ENCODE measurements at regions not wholly inside any gene's neighbourhood (a gene's known extent, or its start where the extent isn't known, plus 50 kb on each side); places are given as distances from the start of the nearest gene placed in this dataset.

DNA sequence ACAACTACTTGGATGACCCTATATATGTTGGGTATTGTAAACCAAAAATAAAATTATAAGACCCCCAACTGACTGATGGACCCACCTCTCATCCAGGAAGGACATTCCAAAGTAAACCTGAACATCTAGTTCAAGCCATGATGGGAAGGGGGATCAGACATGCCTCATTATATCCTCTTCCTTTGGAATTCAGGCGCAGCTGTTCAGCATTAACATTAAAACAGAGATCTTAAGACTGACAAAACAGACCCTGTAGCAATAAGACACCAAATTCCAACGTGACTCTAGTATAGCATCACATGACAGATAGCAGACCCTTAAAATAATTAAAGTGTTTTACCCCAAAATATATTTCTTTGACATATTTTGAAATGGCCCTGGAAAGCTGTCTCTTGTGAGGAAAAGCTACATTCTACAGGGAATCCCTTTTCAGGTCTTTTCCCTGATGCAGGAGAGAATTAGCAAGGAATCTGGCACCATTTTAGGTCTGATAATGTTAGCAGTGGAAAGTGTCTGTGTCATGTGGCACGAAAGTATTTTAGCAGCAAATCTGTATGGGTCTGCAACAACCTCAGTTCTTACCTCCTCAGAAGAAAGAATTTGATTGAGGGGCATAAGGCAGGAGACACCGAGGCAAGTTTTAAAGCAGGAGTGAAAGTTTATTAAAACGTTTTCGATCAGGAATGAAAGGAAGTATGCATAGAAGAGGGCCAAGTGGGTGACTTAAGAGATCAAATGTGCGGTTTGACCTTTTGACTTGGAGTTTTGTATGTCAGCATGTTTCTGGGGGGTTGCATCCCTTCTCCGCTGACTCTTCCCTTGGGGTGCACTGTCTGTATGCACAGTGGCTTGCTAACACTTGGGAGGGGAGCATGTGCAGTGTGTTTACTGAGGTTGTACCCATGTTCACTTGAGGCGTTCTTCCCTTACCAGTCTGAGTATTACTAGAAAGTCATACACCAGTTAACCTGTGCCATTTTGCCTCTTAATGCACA, 236.6 kb upstream of the PPP1R3A start:
- ATAC-seq: no peak
- peaks cover 6% of the 10 kb centered on the region for H3K4me1 ChIP-seq
- no peaks in the 10 kb centered on the region for H3K9me3 ChIP-seq
- intact Hi-C loops (cut with DNase I): no loop called here
- H3K36me3 ChIP-seq (replicated peaks in 1 of 2; ENCODE audit: insufficient read depth in 1 of 2, low read depth in 2 of 2): no peaks in the 10 kb centered on the region
- H3K27ac ChIP-seq: no peak overlapping the region
- DNase-seq: no peak
- 78 to 82% methylated on average over 9 of the region's 9 CpGs for WGBS, 2 donors
- no peak for TF ChIP-seq POLR2A (IDR thresholded peaks at IDR 0.05)
- TF ChIP-seq, protein P1, sequence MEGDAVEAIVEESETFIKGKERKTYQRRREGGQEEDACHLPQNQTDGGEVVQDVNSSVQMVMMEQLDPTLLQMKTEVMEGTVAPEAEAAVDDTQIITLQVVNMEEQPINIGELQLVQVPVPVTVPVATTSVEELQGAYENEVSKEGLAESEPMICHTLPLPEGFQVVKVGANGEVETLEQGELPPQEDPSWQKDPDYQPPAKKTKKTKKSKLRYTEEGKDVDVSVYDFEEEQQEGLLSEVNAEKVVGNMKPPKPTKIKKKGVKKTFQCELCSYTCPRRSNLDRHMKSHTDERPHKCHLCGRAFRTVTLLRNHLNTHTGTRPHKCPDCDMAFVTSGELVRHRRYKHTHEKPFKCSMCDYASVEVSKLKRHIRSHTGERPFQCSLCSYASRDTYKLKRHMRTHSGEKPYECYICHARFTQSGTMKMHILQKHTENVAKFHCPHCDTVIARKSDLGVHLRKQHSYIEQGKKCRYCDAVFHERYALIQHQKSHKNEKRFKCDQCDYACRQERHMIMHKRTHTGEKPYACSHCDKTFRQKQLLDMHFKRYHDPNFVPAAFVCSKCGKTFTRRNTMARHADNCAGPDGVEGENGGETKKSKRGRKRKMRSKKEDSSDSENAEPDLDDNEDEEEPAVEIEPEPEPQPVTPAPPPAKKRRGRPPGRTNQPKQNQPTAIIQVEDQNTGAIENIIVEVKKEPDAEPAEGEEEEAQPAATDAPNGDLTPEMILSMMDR (IDR thresholded peaks at IDR 0.05): no peak
- no peak overlapping the region for H3K4me3 ChIP-seq
- H3K27me3 ChIP-seq: no peaks in the 10 kb centered on the region

DNA sequence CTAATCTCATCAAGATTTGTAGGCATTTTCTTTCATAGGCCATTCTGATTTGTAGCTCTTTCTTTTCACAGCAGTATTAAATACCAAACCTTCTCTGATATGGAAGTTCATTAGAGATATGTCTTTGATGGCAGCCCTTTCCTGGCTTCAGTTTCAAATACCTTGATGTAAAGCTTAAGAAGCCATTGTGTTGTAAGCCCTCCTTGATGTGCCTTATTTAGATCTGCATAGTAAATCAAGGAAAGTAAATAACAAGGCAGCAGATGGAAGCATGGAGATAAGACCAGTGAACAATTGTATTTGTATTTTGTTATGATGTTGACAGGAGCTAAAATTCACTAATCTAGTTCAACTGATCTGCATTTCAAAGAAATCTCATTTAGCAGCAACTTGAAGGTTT, 234.9 kb upstream of the PPP1R3A start:
- Histone ChIP-seq H3K36me3 (replicated peaks in 1 of 2; ENCODE audit: insufficient read depth in 1 of 2, low read depth in 2 of 2) (no peaks in the 10 kb centered on the region), H3K4me3 (no peak overlapping the region), H3K9me3 (no peaks in the 10 kb centered on the region), H3K27ac (no peak overlapping the region), H3K4me1 (peaks cover 6% of the 10 kb centered on the region), H3K27me3 (no peaks in the 10 kb centered on the region)
- no peak for TF ChIP-seq POLR2A (IDR thresholded peaks at IDR 0.05)
- TF ChIP-seq, protein P1 (IDR thresholded peaks at IDR 0.05): no peak
- intact Hi-C loops (cut with DNase I): no loop called here
- ATAC-seq (no peak), DNase-seq (no peak)

DNA sequence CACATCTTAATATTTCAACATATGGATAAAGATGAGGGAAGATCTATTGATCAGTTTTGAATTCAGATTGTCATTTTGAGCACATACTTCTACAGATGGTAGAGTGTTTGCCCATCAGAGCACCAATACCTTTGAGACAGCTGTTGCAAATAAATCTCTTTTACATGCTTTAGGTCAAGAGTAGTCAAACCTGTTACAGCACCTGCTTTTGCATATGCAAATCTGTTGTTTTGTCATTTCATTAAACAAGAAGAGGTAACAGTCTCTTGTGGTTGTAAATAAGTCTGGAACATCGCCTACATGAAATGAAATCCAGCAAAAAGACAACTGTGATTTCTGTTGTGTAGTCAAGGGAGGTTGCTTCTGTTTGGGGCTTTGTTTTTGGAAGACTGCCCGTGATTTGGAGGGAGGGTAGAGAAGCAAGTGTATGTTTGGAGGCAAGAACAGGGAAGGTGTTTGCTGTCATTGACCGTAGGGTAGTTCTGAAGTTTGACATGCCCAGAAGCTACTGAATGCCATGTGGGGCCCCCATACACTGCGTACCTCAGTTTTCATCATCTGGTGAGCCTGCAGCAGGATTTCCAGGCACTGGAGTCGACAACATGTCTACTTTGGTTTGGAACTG, 233.6 kb upstream of the PPP1R3A start:
- ATAC-seq (no peak), DNase-seq (no peak)
- Histone ChIP-seq H3K9me3 (no peaks in the 10 kb centered on the region), H3K27me3 (no peaks in the 10 kb centered on the region), H3K4me3 (no peak overlapping the region), H3K27ac (no peak overlapping the region), H3K36me3 (replicated peaks in 1 of 2; ENCODE audit: insufficient read depth in 1 of 2, low read depth in 2 of 2) (no peaks in the 10 kb centered on the region), H3K4me1 (peaks cover 6% of the 10 kb centered on the region)
- TF ChIP-seq, protein P1 (IDR thresholded peaks at IDR 0.05): no peak
- TF ChIP-seq POLR2A (IDR thresholded peaks at IDR 0.05): no peak
- intact Hi-C loops (cut with DNase I): no loop called here
- 80 to 92% methylated on average over 5 of the region's 5 CpGs for WGBS, 2 donors

DNA sequence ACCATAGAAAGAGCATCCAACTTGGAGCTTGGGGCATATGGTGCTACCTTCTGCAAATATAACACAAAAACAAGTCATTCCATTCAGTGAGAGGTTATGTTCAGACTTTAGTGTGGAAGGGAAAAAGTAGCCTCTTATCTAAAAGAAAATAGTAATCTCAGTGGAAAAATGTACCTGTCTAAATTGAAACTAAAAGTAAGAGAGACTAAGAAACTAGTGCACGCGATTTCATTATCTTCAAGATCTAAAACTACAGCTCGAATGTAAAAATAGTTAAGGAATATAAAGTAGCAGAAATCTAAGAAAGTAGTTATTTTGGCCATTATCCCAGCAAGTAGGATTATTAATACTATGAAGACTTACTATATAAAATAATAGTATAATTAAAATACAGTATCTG, 233.0 kb upstream of the PPP1R3A start:
- intact Hi-C loops (cut with DNase I): no loop called here
- no peak for TF ChIP-seq POLR2A (IDR thresholded peaks at IDR 0.05)
- TF ChIP-seq, protein P1 (IDR thresholded peaks at IDR 0.05): no peak
- Histone ChIP-seq H3K4me1 (peaks cover 6% of the 10 kb centered on the region), H3K27me3 (no peaks in the 10 kb centered on the region), H3K9me3 (no peaks in the 10 kb centered on the region), H3K4me3 (no peak overlapping the region), H3K36me3 (replicated peaks in 1 of 2; ENCODE audit: insufficient read depth in 1 of 2, low read depth in 2 of 2) (no peaks in the 10 kb centered on the region), H3K27ac (no peak overlapping the region)
- no peak for DNase-seq
- no peak for ATAC-seq
- 36 to 54% methylated on average over 3 of the region's 3 CpGs for WGBS, 2 donors
